Keratinocyte (primary cell): ENCODE measurements at regions not wholly inside any gene's neighbourhood (a gene's known extent, or its start where the extent isn't known, plus 50 kb on each side); places are given as distances from the start of the nearest gene placed in this dataset.

ENCODE experiments used
- EZH2 ChIP-seq: IDR thresholded peaks from one replicate; pipeline ENCODE4 v1.6.1; 2012; ENCODE audit warnings: inconsistent platforms, mild to moderate bottlenecking, low read length, moderate library complexity
- TF ChIP-seq, protein P1 (sequence below), 3 experiments: IDR thresholded peaks in 1 of 3; conservative IDR thresholded peaks in 1 of 3; optimal IDR thresholded peaks in 1 of 3; 2 replicates in 2 of 3; 3 replicates in 1 of 3; pipeline versions ENCODE3 to v1.5.1; 2011; ENCODE audit warnings: low read length in 3 of 3, mild to moderate bottlenecking in 3 of 3, moderate library complexity in 2 of 3, control low read depth in 1 of 3, inconsistent platforms in 1 of 3; ENCODE audit not compliant: insufficient read depth in 2 of 3; ENCODE audit errors: extremely low read depth in 1 of 3

- TF ChIP-seq, protein P1, sequence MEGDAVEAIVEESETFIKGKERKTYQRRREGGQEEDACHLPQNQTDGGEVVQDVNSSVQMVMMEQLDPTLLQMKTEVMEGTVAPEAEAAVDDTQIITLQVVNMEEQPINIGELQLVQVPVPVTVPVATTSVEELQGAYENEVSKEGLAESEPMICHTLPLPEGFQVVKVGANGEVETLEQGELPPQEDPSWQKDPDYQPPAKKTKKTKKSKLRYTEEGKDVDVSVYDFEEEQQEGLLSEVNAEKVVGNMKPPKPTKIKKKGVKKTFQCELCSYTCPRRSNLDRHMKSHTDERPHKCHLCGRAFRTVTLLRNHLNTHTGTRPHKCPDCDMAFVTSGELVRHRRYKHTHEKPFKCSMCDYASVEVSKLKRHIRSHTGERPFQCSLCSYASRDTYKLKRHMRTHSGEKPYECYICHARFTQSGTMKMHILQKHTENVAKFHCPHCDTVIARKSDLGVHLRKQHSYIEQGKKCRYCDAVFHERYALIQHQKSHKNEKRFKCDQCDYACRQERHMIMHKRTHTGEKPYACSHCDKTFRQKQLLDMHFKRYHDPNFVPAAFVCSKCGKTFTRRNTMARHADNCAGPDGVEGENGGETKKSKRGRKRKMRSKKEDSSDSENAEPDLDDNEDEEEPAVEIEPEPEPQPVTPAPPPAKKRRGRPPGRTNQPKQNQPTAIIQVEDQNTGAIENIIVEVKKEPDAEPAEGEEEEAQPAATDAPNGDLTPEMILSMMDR (optimal IDR thresholded peaks at IDR 0.05 in 1 of 3, IDR thresholded peaks at IDR 0.05 in 1 of 3, conservative IDR thresholded peaks at IDR 0.05 in 1 of 3; ENCODE audit: extremely low read depth in 1 of 3, insufficient read depth in 2 of 3, low read length in 3 of 3): no peak
- TF ChIP-seq EZH2: no peak
Observed at GRCh38 chr2:7660816-7661215, 743.6 kb downstream of the RNF144A start.
